ENCODE measurements at regions not wholly inside any gene's neighbourhood (a gene's known extent, or its start where the extent isn't known, plus 50 kb on each side); places are given as distances from the start of the nearest gene placed in this dataset.

- no peak overlapping the region for H3K4me2 ChIP-seq (ENCODE audit: low read depth, low read length)
- H3K9ac ChIP-seq (ENCODE audit: low read depth, low read length), result no peak overlapping the region
- intact Hi-C loops (cut with micrococcal nuclease) (no loop called here), in situ Hi-C loops (cut with MboI; ENCODE audit: low sequenced_read_pairs) (no loop called here), dilution Hi-C loops (cut with HindIII; ENCODE audit: low sequenced_read_pairs, unreplicated experiment) (no loop called here)
- H2BK15ac ChIP-seq (ENCODE audit: low read depth, low read length), result no peak overlapping the region
- no peak overlapping the region for H2BK5ac ChIP-seq (ENCODE audit: low read depth, low read length, poor library complexity, severe bottlenecking)
- no peak overlapping the region for H4K5ac ChIP-seq (ENCODE audit: low read depth, low read length)
- no peaks in the 10 kb centered on the region; the same call in 1 of the 2 replicates for H3K9me1 ChIP-seq (ENCODE audit: insufficient read depth, low read length)
- no peak overlapping the region for H3K14ac ChIP-seq (replicated peaks; ENCODE audit: low read depth, low read length)
- CTCF ChIA-PET, result no interaction called here
- no peak for TF ChIP-seq RCOR1 (IDR thresholded peaks at IDR 0.05; ENCODE audit: insufficient replicate concordance, low read length)
- TF ChIP-seq NFE2L2 (IDR thresholded peaks at IDR 0.05; ENCODE audit: low read depth, low read length), result no peak
- TF ChIP-seq USF2 (IDR thresholded peaks at IDR 0.05; ENCODE audit: low read depth, low read length), result no peak
- no peak for TF ChIP-seq MAFK (IDR thresholded peaks at IDR 0.05; ENCODE audit: low read depth, low read length)
- TF ChIP-seq MXI1 (IDR thresholded peaks at IDR 0.05; ENCODE audit: borderline replicate concordance, low read depth, low read length), result no peak
- TF ChIP-seq CTCF (conservative IDR thresholded peaks at IDR 0.05; ENCODE audit: low read depth, low read length), result no peak
- no peak for TF ChIP-seq FOS (IDR thresholded peaks at IDR 0.05; ENCODE audit: low read depth, low read length)
- no peak for TF ChIP-seq CHD1 (IDR thresholded peaks at IDR 0.05; ENCODE audit: low read depth, low read length)
- no peak for TF ChIP-seq SMC3 (IDR thresholded peaks at IDR 0.05; ENCODE audit: low read depth, low read length)
- TF ChIP-seq POLR2A (IDR thresholded peaks at IDR 0.05; ENCODE audit: low read depth, low read length), result no peak
- BruUV-seq (replicated peaks), result no TSS peak
- no peak overlapping the region for H4K8ac ChIP-seq (ENCODE audit: low read depth in 2 of 2, low read length in 2 of 2)
- H2AK9ac ChIP-seq (replicated peaks; ENCODE audit: low read depth, low read length, poor library complexity), result no peak overlapping the region
- H4K20me1 ChIP-seq (ENCODE audit: insufficient read depth, low read length), result no peaks in the 10 kb centered on the region
- no peak for DNase-seq
- no peak overlapping the region for H3K4me3 ChIP-seq (ENCODE audit: insufficient read depth, low read depth, low read length)
- H3K18ac ChIP-seq (ENCODE audit: low read depth, low read length), result no peak overlapping the region
- WGBS, 2 experiments (ENCODE audit: extremely low coverage in 2 of 2, insufficient read length in 1 of 2), result 48% methylated on average over 4 of the region's 5 CpGs; no CpG with 5 or more reads in 1 of the 2 experiments
- H3K27ac ChIP-seq (ENCODE audit: insufficient read depth, low read length), result no peak overlapping the region
- no peak for ATAC-seq (ENCODE audit: low read depth)
- H3K36me3 ChIP-seq (ENCODE audit: control insufficient read depth, insufficient read depth, low read length), result no peaks in the 10 kb centered on the region
- H3K79me1 ChIP-seq (ENCODE audit: low read depth in 1 of 2, low read length in 2 of 2), result no peaks in the 10 kb centered on the region
- H3K27me3 ChIP-seq (ENCODE audit: control insufficient read depth, insufficient read depth, low read length), result peaks cover 25% of the 10 kb centered on the region
- no peak overlapping the region for H4K91ac ChIP-seq (ENCODE audit: insufficient read depth, low read depth, low read length)
- no peak overlapping the region for H2AFZ ChIP-seq (replicated peaks; ENCODE audit: low read length, poor library complexity)
- H3K23ac ChIP-seq (ENCODE audit: low read depth, low read length), result no peak overlapping the region
- no peak overlapping the region for H3K56ac ChIP-seq (ENCODE audit: extremely low read depth, insufficient read depth, low read length)
- no peak overlapping the region for H2BK20ac ChIP-seq (ENCODE audit: low read depth, low read length)
- POLR2A ChIA-PET (ENCODE audit: unreplicated experiment), result no interaction called here
- no peaks in the 10 kb centered on the region for H3K4me1 ChIP-seq (ENCODE audit: control insufficient read depth, insufficient read depth, low read length)
- H3K4ac ChIP-seq (ENCODE audit: low read depth, low read length), result no peak overlapping the region
- no peak overlapping the region for H2BK120ac ChIP-seq (ENCODE audit: low read depth, low read length)
- no peak overlapping the region for H2AK5ac ChIP-seq (ENCODE audit: low read depth, low read length)
- H3K9me3 ChIP-seq (ENCODE audit: control insufficient read depth, insufficient read depth, low read length), result peaks cover 3% of the 10 kb centered on the region; the same call in 1 of the 2 replicates
Observed at GRCh38 chr16:22622703-22623102, 112.0 kb downstream of the NPIPB5 start.
